8988T (cell line): ENCODE measurements at regions not wholly inside any gene's neighbourhood (a gene's known extent, or its start where the extent isn't known, plus 50 kb on each side); places are given as distances from the start of the nearest gene placed in this dataset.
"Not testable (repeated sequence)": the region's sequence is repeated elsewhere in the genome, so short reads cannot be mapped to it uniquely, and the experiment has no call there.

Source experiments
- DNase-seq: peaks from one replicate; pipeline ENCODE4 v3.0.0; 2011

- no peak for DNase-seq
Observed at GRCh38 chr5:124206540-124206939, 539.9 kb downstream of the ZNF608 start.

GRCh38 chr5:124203303-124203702, 543.1 kb downstream of the ZNF608 start:
- DNase-seq, result no peak

DNA sequence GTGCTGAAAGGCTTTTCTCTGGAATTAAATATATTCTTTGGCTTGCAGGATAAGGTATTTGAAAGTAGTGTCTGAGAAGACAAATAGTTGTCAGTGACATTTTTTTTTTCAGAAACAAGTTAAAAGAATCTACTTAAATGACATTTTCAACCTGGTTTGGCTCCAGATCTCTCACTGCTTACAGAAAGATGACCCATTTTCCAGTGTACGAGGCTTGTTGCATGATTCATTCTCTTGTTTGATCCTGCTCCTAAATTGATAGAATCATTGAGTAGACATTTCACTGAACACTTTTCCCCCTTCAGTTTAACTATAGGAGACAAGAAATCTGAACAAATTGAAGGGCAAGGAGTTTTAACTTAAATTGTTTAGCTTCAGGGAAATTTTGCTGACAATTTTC, 546.1 kb downstream of the ZNF608 start:
- no peak for DNase-seq

DNA sequence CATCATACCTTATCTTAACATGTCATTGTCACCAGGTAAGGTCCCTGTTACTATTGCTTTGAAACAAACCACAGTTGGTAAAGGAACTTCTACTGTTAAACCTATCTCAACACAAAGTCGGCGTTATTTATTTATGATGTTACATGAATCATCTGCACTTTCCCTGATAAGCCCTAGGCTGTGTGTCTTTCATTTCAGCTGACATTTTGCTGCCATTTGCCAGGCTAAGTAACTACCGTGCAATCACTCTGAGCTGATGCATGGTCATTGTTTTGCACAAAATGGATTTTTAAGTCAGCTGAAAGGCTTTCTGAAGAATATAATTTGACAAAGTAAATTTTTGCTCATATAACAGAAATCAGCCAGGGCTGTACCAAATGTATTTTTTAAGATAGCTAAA, 546.5 kb downstream of the ZNF608 start:
- DNase-seq, result no peak

DNA sequence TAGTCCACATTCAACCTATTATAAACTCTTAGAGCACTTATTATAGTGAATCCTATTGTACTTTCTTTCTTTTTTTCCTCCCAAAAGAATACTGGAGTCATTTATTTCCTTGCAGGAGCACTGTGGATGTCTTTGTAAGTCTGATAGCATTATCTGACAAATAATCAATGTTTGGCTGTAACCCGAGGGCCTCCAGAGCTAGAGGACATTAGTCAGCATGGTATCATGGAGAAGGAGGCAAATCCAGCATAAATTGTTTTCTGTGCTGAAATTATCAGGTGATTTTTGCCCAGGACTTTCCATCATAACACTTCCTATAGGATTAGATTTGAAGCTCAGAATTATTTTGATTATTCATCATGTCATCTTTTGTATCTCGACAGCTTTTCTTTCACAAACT, 551.0 kb downstream of the ZNF608 start:
- no peak for DNase-seq

DNA sequence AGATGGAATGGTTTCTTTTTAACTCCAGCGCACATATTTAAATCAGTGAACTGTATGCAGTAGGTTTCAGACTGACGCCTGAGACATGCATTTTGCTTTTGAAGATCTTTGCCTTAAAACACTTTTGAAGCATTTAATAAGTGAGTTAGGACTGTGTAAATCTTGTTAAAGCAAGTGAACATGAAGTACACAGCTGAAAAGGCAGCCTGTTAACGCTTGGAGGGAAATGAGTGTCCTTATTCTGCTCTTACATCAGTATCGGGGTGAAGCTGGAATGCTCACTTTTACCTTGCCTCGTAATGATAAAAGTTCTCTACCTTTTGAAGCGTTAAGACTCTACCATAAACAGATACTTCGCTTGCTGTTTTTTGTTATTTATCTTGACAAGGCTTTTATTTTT, 552.2 kb downstream of the ZNF608 start:
- no peak for DNase-seq

GRCh38 chr5:124193371-124193789, 553.1 kb downstream of the ZNF608 start:
- DNase-seq, result no peak

- DNase-seq, result no peak
Observed at GRCh38 chr5:124192716-124193115, 553.7 kb downstream of the ZNF608 start.

DNA sequence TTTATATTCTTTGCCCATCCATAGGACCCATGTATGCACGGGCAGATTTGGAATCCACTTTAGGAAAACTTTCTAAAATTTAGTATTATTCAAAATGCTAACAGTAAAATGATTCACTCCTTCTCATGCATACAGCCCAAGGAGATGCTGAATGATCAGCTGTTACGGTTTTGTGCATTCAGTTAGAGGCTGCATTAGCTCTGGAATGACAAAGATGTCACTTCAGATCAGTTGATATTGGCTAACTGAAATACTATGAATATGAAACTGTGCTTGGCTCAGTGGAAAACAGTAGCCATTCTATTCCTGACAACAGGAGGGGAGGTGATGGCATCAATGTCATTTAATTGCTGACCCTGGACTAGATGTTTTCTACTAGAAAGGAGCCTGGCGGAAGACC, 560.7 kb downstream of the ZNF608 start:
- no peak for DNase-seq

DNA sequence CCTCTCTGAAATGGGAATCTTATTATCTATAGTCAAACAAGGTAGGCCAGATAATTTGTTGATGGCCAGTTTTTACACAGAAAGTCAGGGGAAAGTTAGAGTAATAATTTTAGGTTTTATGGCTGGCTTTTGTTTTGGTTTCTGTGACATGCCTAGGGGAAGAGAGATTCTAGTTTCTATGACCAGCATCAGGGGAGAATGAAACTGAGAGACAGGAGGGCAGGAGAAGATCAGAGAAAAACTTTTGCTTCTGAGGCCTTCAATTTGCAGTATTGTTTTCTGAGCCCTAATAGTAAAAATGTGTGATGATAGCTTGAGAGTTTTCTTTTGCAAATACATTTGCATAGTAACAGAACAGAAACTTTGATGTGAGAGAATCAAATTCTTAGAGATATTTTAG, 564.3 kb downstream of the ZNF608 start:
- DNase-seq, result no peak

DNA sequence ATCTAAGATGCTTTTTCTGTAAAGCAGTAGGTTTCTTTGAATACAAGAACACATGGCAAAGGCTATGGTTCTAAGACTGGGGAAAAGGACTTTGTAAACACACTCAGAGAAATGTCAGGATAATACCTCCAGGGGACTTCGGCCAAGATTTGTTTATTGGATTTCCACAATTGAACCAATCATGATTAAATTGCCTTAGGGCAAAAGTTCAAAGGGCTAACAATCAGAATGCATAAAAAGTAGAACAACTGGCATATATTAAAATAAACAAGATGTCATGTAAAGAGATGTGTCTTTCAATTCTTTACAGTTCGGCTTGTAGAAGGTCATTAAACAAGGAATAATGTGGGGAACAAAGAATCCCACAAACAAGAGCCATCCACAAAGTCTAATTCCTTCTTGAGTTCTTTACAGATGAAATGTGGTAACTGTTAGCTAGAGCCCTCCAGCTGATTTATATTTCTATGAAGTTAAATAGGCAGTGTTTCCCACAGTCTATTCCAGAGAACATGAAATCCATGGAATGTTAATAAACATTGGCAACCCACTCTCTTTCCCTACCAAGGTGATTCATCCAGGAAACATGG, 565.5 kb downstream of the ZNF608 start:
- no peak for DNase-seq

GRCh38 chr5:124180299-124180874, 566.1 kb downstream of the ZNF608 start:
- no peak for DNase-seq

DNA sequence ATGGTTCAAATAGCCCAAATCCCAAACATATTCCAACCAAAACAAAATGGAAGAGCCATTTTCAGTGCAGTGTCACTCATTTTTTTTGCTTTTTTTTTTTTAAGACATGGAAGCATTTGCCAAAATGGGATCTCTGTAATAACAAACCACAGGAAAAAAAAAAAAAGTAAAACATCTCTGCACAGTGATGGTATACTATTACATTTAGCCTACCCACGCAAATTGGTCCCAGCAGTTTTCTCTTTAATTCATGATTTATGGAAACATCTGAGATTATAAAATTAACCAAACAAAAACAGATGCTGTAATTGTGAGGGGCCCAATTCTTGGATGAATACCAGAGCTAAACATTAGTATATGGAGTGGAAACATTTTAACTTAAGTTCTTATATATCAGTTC, 566.6 kb downstream of the ZNF608 start:
- no peak for DNase-seq

GRCh38 chr5:124178050-124178449, 568.4 kb downstream of the ZNF608 start:
- no peak for DNase-seq

DNA sequence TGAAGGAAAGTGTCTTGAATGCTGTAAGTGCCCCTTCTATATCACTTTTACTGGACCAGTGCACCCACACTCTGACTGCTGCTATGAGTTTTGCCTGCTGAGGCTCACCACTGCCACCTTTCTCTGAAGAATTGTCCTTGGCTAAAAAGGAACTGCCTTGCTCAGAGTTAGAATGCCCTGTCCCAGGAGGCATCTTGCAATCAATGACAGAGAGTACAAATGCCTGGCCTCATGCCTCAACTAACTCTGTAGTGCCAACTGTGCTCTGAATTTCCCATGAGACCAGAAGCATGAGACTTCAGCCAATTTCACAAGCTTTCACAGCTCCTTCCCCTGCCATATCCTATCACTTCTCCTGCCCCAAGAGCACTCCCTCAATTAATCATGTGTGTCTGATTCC, 569.7 kb downstream of the ZNF608 start:
- DNase-seq, result no peak

GRCh38 chr5:124173386-124173785, 573.1 kb downstream of the ZNF608 start:
- DNase-seq, result no peak

DNA sequence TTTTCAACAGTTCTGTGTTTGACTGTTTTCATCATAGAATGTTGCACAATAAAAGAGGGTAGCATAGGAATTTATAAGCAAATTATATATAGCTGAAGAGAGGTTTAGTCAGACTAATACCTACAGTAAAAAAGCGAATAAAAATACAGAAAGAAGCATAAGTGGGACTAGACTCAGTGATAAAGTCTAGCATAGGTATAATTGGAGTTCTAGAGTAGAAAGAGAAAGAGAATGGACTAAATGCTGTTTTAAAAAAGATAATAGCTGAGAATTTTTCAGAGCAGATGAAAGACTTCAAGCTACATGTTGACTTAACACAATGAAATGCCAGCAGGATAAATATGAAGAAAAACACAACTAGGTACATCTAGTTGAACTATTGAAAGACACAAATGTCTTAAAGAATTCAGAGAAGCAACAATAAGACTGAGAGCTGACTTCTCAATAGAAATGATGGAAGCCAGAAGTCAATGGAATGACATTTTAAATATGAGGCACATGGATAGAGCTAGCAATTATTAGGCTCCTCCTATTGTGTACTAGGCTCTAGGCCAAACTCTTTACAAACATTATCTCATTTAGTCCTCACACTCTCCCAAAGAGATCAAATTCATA, 573.9 kb downstream of the ZNF608 start:
- DNase-seq, result no peak

GRCh38 chr5:124168093-124168492, 578.3 kb downstream of the ZNF608 start:
- DNase-seq, result not testable (repeated sequence)

GRCh38 chr5:124162767-124163532, 583.5 kb downstream of the ZNF608 start:
- DNase-seq, result no peak

DNA sequence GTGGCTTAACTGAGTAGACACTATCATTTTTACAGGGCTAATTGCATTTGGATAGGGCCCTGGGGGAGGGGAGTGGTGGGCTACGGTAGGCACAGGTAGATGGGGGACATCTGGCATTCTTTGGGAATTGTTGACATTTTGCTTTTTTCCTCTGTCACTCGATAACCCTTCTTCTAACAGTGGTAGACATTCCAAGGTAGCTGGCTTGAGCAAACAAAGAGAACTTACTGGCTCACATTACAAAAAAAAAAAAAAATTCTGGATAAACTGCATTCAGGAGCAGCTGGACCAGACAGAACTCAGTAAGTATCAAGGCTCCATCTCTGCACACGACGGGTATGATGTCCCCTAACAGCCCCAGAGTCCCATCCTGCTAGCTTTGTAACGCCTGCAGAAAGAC, 585.2 kb downstream of the ZNF608 start:
- DNase-seq, result no peak

DNA sequence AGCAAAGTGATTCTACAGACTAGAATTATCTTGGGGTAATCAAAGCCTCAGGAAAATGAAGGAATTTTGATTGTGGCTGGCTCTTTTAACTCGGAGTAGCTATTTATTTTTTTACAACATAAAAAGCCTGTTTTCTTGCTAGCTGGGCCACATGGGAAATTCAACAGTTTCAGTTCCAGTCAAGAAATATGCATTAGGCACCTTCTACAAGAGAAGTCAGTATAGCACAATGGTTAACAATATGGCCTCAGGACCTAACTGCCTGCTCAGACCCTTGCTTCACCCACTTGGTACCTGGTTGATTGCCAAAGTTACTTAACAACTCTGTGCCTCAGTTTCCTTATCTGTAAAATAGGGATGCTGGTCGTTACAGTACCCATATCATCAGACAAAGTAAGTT, 586.2 kb downstream of the ZNF608 start:
- DNase-seq, result no peak

DNA sequence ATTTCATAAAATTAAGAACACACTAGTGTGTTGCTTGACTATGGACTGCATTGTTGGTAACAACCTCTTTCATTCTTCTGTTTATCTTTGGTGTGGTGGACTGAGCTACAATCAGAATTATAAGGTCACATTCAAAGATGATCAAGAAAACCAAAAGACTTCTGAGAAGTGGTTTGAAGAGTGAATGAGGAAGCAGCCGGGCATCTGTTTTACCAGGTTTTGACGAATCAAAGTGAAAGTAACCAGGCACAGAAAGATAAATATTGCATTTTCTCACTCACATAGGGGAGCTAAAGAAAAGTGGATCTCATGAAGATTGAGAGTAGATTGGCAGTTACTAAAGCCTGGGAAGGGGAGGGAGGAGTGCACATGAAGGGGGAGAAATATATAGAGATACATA, 589.1 kb downstream of the ZNF608 start:
- DNase-seq, result no peak

- no peak for DNase-seq
Observed at GRCh38 chr5:124156415-124156996, 589.9 kb downstream of the ZNF608 start.

DNA sequence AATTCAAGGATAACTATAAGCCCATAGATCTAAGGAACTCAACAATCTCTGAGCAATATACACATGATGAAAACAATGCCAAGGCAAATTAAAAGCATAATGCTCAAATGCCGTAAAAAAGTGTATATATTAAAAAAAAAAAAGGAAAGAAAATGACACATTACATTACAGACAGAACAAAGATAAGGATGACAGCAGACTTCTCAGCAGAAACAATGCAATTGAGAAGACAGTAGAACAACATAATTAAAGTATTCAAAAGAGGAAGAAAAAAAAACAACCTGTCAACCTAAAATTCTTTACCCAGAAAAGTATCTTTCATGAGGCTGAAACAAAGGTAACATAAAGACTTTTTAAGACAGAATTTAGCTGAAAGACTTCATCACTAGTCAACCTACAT, 591.7 kb downstream of the ZNF608 start:
- DNase-seq, result no peak
